Tibial nerve (tissue), 4 donors: ENCODE measurements at regions not wholly inside any gene's neighbourhood (a gene's known extent, or its start where the extent isn't known, plus 50 kb on each side); places are given as distances from the start of the nearest gene placed in this dataset.

Source experiments
- EP300 ChIP-seq, 2 donors: sonication (generic); formaldehyde crosslinking; IDR thresholded peaks; one replicate each; pipeline ENCODE4 v1.6.1; 2017; ENCODE audit warnings: antibody characterized with exemption in 2 of 2, mild to moderate bottlenecking in 1 of 2
- POLR2A ChIP-seq, 2 donors: fragments of 450-650 bp; IDR thresholded peaks; one replicate each; pipeline ENCODE4 v1.6.1; 2017; ENCODE audit warnings: antibody characterized with exemption in 2 of 2, mild to moderate bottlenecking in 2 of 2, moderate library complexity in 2 of 2
- TF ChIP-seq, protein P1 (sequence below), 5 experiments: fragments of 200-600 bp in 3 of 5; fragments of 450-650 bp in 2 of 5; sonication (generic) in 3 of 5; IDR thresholded peaks; one replicate each; pipeline ENCODE4 v1.5.1; 2016 to 2019; ENCODE audit warnings: antibody characterized with exemption in 5 of 5, mild to moderate bottlenecking in 3 of 5, moderate library complexity in 2 of 5

GRCh38 chr18:75135158-75135725 lies 73.7 kb downstream of the PTGR3 start:
- TF ChIP-seq POLR2A (IDR thresholded peaks at IDR 0.05) = no peak
- TF ChIP-seq, protein P1, sequence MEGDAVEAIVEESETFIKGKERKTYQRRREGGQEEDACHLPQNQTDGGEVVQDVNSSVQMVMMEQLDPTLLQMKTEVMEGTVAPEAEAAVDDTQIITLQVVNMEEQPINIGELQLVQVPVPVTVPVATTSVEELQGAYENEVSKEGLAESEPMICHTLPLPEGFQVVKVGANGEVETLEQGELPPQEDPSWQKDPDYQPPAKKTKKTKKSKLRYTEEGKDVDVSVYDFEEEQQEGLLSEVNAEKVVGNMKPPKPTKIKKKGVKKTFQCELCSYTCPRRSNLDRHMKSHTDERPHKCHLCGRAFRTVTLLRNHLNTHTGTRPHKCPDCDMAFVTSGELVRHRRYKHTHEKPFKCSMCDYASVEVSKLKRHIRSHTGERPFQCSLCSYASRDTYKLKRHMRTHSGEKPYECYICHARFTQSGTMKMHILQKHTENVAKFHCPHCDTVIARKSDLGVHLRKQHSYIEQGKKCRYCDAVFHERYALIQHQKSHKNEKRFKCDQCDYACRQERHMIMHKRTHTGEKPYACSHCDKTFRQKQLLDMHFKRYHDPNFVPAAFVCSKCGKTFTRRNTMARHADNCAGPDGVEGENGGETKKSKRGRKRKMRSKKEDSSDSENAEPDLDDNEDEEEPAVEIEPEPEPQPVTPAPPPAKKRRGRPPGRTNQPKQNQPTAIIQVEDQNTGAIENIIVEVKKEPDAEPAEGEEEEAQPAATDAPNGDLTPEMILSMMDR (IDR thresholded peaks at IDR 0.05) = no peak
- no peak for TF ChIP-seq EP300 (IDR thresholded peaks at IDR 0.05)
